H9 (cell line): ENCODE measurements at regions not wholly inside any gene's neighbourhood (a gene's known extent, or its start where the extent isn't known, plus 50 kb on each side); places are given as distances from the start of the nearest gene placed in this dataset.

Experiments
- DNase-seq: peaks from one replicate; pipeline ENCODE4 v3.0.0-alpha.2; 2017
- H2AFZ ChIP-seq: one replicate; pipeline ENCODE4 v1.6.1; 2013; ENCODE audit warnings: mild to moderate bottlenecking, low read length, control low read depth, moderate library complexity
- H2AK5ac ChIP-seq: 2 replicates; pipeline ENCODE4 v1.6.1; 2013; ENCODE audit warnings: low read length, control low read depth, mixed read lengths; ENCODE audit not compliant: insufficient read length
- H2BK120ac ChIP-seq: one replicate; pipeline ENCODE4 v1.6.1; 2013; ENCODE audit warnings: low read depth, mild to moderate bottlenecking, low read length, control low read depth, inconsistent platforms; ENCODE audit not compliant: poor library complexity, severe bottlenecking
- H2BK12ac ChIP-seq: 2 replicates; pipeline ENCODE4 v1.6.1; 2013; ENCODE audit warnings: low read length, control low read depth, mixed read lengths, low read depth; ENCODE audit not compliant: insufficient read length
- H2BK15ac ChIP-seq: 2 replicates; pipeline ENCODE4 v1.6.1; 2013; ENCODE audit warnings: low read depth, low read length, control low read depth
- H2BK20ac ChIP-seq: one replicate; pipeline ENCODE4 v1.6.1; 2013; ENCODE audit warnings: low read depth, mild to moderate bottlenecking, low read length, control low read depth, inconsistent platforms; ENCODE audit not compliant: poor library complexity, severe bottlenecking
- H2BK5ac ChIP-seq: 2 replicates; pipeline ENCODE4 v1.6.1; 2013; ENCODE audit warnings: low read length, control low read depth, mixed read lengths; ENCODE audit not compliant: insufficient read length
- H3K14ac ChIP-seq: 2 replicates; pipeline ENCODE4 v1.6.1; 2013; ENCODE audit warnings: low read length, control low read depth; ENCODE audit not compliant: insufficient read depth
- H3K18ac ChIP-seq: 2 replicates; pipeline ENCODE4 v1.6.1; 2013; ENCODE audit warnings: low read depth, mild to moderate bottlenecking, mixed read lengths, low read length, control low read depth; ENCODE audit not compliant: insufficient read length
- H3K23ac ChIP-seq: 2 replicates; pipeline ENCODE4 v1.6.1; 2013; ENCODE audit warnings: low read length, control low read depth, mixed read lengths, low read depth; ENCODE audit not compliant: insufficient read length
- H3K23me2 ChIP-seq: 2 replicates; pipeline ENCODE4 v1.6.1; 2013; ENCODE audit warnings: low read depth, mild to moderate bottlenecking, mixed read lengths, low read length, control low read depth; ENCODE audit not compliant: insufficient read length, poor library complexity, severe bottlenecking
- H3K27ac ChIP-seq: 2 replicates; pipeline ENCODE4 v1.5.1; 2013; ENCODE audit warnings: low read length, control low read depth, mixed read lengths, low read depth; ENCODE audit not compliant: insufficient read length
- H3K27me3 ChIP-seq: 2 replicates; pipeline ENCODE4 v1.6.1; 2013; ENCODE audit warnings: low read length, control low read depth, inconsistent platforms; ENCODE audit not compliant: insufficient read depth
- H3K4ac ChIP-seq: 2 replicates; pipeline ENCODE4 v1.6.1; 2013; ENCODE audit warnings: low read depth, mild to moderate bottlenecking, control low read depth, inconsistent platforms, low read length, moderate library complexity
- H3K4me1 ChIP-seq: 2 replicates; pipeline ENCODE4 v1.6.1; 2013; ENCODE audit warnings: low read length, control low read depth, inconsistent platforms; ENCODE audit not compliant: insufficient read depth
- H3K4me2 ChIP-seq: 2 replicates; pipeline ENCODE4 v1.6.1; 2013; ENCODE audit warnings: low read length, control low read depth, mixed read lengths; ENCODE audit not compliant: insufficient read length, insufficient read depth
- H3K56ac ChIP-seq: 2 replicates; pipeline ENCODE4 v1.6.1; 2013; ENCODE audit warnings: low read depth, mild to moderate bottlenecking, mixed read lengths, low read length, control low read depth; ENCODE audit not compliant: insufficient read length
- H3K79me1 ChIP-seq: 2 replicates; pipeline ENCODE4 v1.6.1; 2013; ENCODE audit warnings: low read depth, mild to moderate bottlenecking, moderate library complexity, low read length, control low read depth, inconsistent platforms; ENCODE audit not compliant: insufficient read depth, poor library complexity, severe bottlenecking
- H3K79me2 ChIP-seq: 2 replicates; pipeline ENCODE4 v1.6.1; 2013; ENCODE audit warnings: low read length, control low read depth, inconsistent platforms; ENCODE audit not compliant: insufficient read depth
- H3K9ac ChIP-seq: 2 replicates; pipeline ENCODE4 v1.6.1; 2013; ENCODE audit warnings: low read length, control low read depth, mixed read lengths; ENCODE audit not compliant: insufficient read length; ENCODE audit errors: extremely low read depth
- H3K9me3 ChIP-seq: one replicate; pipeline ENCODE4 v1.6.1; 2013; ENCODE audit warnings: low read depth, low read length, inconsistent platforms; ENCODE audit not compliant: control insufficient read depth
- H3T11ph ChIP-seq: one replicate; pipeline ENCODE4 v1.6.1; 2013; ENCODE audit warnings: mild to moderate bottlenecking, low read length, control low read depth, inconsistent platforms
- H4K20me1 ChIP-seq: one replicate; pipeline ENCODE4 v1.6.1; 2013; ENCODE audit not compliant: control insufficient read depth, insufficient read length, insufficient read depth
- H4K5ac ChIP-seq: 2 replicates; pipeline ENCODE4 v1.6.1; 2013; ENCODE audit warnings: low read depth, mild to moderate bottlenecking, mixed read lengths, low read length, control low read depth; ENCODE audit not compliant: insufficient read length
- H4K8ac ChIP-seq: replicated peaks from 2 replicates; pipeline ENCODE4 v1.6.1; 2013; ENCODE audit warnings: low read length, control low read depth, mixed read lengths, low read depth; ENCODE audit not compliant: insufficient read length
- H4K91ac ChIP-seq: 2 replicates; pipeline ENCODE4 v1.6.1; 2013; ENCODE audit warnings: low read depth, mild to moderate bottlenecking, moderate library complexity, mixed read lengths, low read length, control low read depth; ENCODE audit not compliant: insufficient read length
- H3K27ac Mint-ChIP-seq, 3 experiments: 2 replicates in 2 of 3; 3 replicates in 1 of 3; pipeline ENCODE4 v1.8.0; 2020 to 2021; ENCODE audit warnings: mixed read lengths in 3 of 3, mild to moderate bottlenecking in 1 of 3, moderate library complexity in 1 of 3
- H3K27me3 Mint-ChIP-seq: 2 replicates; pipeline ENCODE4 v1.8.0; 2021; ENCODE audit warnings: low read depth, mild to moderate bottlenecking, moderate library complexity, mixed read lengths
- H3K36me3 Mint-ChIP-seq, 3 experiments: 2 replicates in 2 of 3; 3 replicates in 1 of 3; pipeline ENCODE4 v1.8.0; 2020 to 2021; ENCODE audit warnings: low read depth in 3 of 3, mixed read lengths in 3 of 3; ENCODE audit not compliant: insufficient read depth in 1 of 3
- H3K4me1 Mint-ChIP-seq, 2 experiments: 2 replicates each; pipeline ENCODE4 v1.8.0; 2020; ENCODE audit warnings: mixed read lengths in 2 of 2
- H3K4me3 Mint-ChIP-seq, 2 experiments: 2 replicates in 1 of 2; 3 replicates in 1 of 2; pipeline ENCODE4 v1.8.0; 2020 to 2021; ENCODE audit warnings: mild to moderate bottlenecking in 2 of 2, mixed read lengths in 2 of 2, moderate library complexity in 1 of 2
- H3K9me3 Mint-ChIP-seq, 2 experiments: 2 replicates in 1 of 2; 3 replicates in 1 of 2; pipeline ENCODE4 v1.8.0; 2020; ENCODE audit warnings: mild to moderate bottlenecking in 2 of 2, mixed read lengths in 2 of 2, moderate library complexity in 1 of 2
- WGBS: extraction: QIAGEN DNeasy Blood & Tissue Kit; methylation state at CpG from one replicate; pipeline ENCODE4 v1.1.7; 2013; ENCODE audit warnings: missing lambda C conversion rate, low lambda C conversion rate, mixed read lengths; ENCODE audit not compliant: insufficient read length; ENCODE audit errors: extremely low coverage; 5-methylcytosine and 5-hydroxymethylcytosine counted together
- TF ChIP-seq, protein P1 (sequence below): fragments of 200-600 bp; sonication (generic); conservative IDR thresholded peaks from 3 replicates; pipeline ENCODE4 v1.8.0; 2021; ENCODE audit warnings: antibody characterized with exemption, mild to moderate bottlenecking

DNA sequence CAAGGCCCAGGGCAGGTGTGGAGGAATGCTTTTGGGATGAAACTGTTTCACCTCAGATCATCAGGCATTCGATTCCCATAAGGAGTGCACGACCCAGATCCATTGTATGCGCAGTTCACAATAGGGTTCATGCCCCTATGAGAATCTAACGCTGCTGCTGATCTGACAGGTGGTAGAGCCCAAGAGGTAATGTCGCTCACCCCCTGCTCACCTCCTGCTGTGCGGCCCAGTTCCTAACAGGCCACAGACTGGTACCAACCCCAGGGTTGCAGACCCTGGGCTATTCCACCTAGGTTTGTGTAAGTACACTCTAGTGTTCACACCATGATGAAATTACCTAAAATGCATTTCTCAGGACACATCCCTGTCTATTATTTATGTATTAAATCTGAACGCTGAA, 72.5 kb downstream of the COPS8 start:
- Histone ChIP-seq H3T11ph (no peak overlapping the region), H3K27ac (no peak overlapping the region), H2BK15ac (no peak overlapping the region), H3K14ac (no peak overlapping the region), H3K23ac (no peak overlapping the region), H4K8ac (no peak overlapping the region), H4K91ac (no peak overlapping the region), H3K56ac (no peak overlapping the region), H3K23me2 (no peaks in the 10 kb centered on the region), H3K9ac (no peak overlapping the region), H3K79me1 (no peaks in the 10 kb centered on the region), H2BK12ac (no peak overlapping the region), H2BK120ac (no peak overlapping the region), H3K4me1 (no peaks in the 10 kb centered on the region), H2AK5ac (no peak overlapping the region), H2AFZ (no peak overlapping the region), H4K20me1 (no peaks in the 10 kb centered on the region), H3K4me2 (no peak overlapping the region), H3K4ac (no peak overlapping the region), H3K27me3 (no peaks in the 10 kb centered on the region; the same call in 1 of the 2 replicates), H3K18ac (no peak overlapping the region), H3K9me3 (no peaks in the 10 kb centered on the region), H2BK20ac (no peak overlapping the region), H3K79me2 (no peaks in the 10 kb centered on the region), H2BK5ac (no peak overlapping the region), H4K5ac (no peak overlapping the region)
- peaks cover 0 to 2% of the 10 kb centered on the region in 2 experiments; a peak in 1 of 5 replicates for H3K9me3 Mint-ChIP-seq
- TF ChIP-seq, protein P1, sequence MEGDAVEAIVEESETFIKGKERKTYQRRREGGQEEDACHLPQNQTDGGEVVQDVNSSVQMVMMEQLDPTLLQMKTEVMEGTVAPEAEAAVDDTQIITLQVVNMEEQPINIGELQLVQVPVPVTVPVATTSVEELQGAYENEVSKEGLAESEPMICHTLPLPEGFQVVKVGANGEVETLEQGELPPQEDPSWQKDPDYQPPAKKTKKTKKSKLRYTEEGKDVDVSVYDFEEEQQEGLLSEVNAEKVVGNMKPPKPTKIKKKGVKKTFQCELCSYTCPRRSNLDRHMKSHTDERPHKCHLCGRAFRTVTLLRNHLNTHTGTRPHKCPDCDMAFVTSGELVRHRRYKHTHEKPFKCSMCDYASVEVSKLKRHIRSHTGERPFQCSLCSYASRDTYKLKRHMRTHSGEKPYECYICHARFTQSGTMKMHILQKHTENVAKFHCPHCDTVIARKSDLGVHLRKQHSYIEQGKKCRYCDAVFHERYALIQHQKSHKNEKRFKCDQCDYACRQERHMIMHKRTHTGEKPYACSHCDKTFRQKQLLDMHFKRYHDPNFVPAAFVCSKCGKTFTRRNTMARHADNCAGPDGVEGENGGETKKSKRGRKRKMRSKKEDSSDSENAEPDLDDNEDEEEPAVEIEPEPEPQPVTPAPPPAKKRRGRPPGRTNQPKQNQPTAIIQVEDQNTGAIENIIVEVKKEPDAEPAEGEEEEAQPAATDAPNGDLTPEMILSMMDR, result no peak
- H3K4me1 Mint-ChIP-seq, result peaks cover 5 to 7% of the 10 kb centered on the region in 2 experiments
- H3K36me3 Mint-ChIP-seq, result peaks cover 0 to 2% (median 0%) of the 10 kb centered on the region in 3 experiments; a peak in 1 of 7 replicates
- WGBS, result no CpG with 5 or more reads among the region's 7 CpGs
- no peak for DNase-seq
- H3K27ac Mint-ChIP-seq, result no peak overlapping the region
- H3K4me3 Mint-ChIP-seq, result no peak overlapping the region
- peaks cover 2% of the 10 kb centered on the region for H3K27me3 Mint-ChIP-seq
